Sigmoid colon (tissue), 3 donors: ENCODE measurements at regions not wholly inside any gene's neighbourhood (a gene's known extent, or its start where the extent isn't known, plus 50 kb on each side); places are given as distances from the start of the nearest gene placed in this dataset.

ENCODE experiments used
- CTCF ChIP-seq, 4 experiments: fragments of 450-650 bp in 3 of 4; fragments of 200-600 bp in 1 of 4; IDR thresholded peaks; one replicate each; pipeline ENCODE4 v1.5.1; 2016 to 2019; ENCODE audit warnings: antibody characterized with exemption in 4 of 4, mild to moderate bottlenecking in 3 of 4, moderate library complexity in 2 of 4
- POLR2A ChIP-seq, 2 donors: fragments of 450-650 bp; IDR thresholded peaks; one replicate each; pipeline ENCODE4 v1.6.1; 2016; ENCODE audit warnings: antibody characterized with exemption in 2 of 2, mild to moderate bottlenecking in 2 of 2, moderate library complexity in 2 of 2

- TF ChIP-seq CTCF (IDR thresholded peaks at IDR 0.05) (no peak), POLR2A (IDR thresholded peaks at IDR 0.05) (no peak)
Observed at GRCh38 chr6:2378891-2379652, 133.7 kb upstream of the GMDS start.
